K562 (cell line): ENCODE measurements at regions not wholly inside any gene's neighbourhood (a gene's known extent, or its start where the extent isn't known, plus 50 kb on each side); places are given as distances from the start of the nearest gene placed in this dataset.

ENCODE experiments used
- ATAC-seq: fragments of 200-7000 bp; cut with Tn5 transposase; 3 replicates; pipeline ENCODE4 v1.9.1; 2020; ENCODE audit warnings: moderate library complexity
- BruUV-seq: library from RNA; stranded (reverse); fragments of 400-500 nt; replicated peaks from 2 replicates; lab custom pipeline; 2021; lab: Mats Ljungman, UMichigan
- CTCF ChIA-PET: fragments of 300-600 bp; formaldehyde crosslinking; extraction: SDS; loops from one replicate; lab custom pipeline; 2021; ENCODE audit warnings: low intra/inter-chr PET ratio; lab: Yijun Ruan, JAX
- POLR2A ChIA-PET: fragments of 300-600, 350-650 bp; sonication (Branson Sonifier 250); formaldehyde crosslinking; extraction: SDS; loops from one replicate; lab custom pipeline; 2021; ENCODE audit warnings: antibody characterized with exemption, inconsistent platforms; lab: Yijun Ruan, JAX
- DNase-seq, 4 experiments: peaks; one replicate each; pipeline versions ENCODE4 v3.0.0 to v3.0.0-alpha.2; 2011 to 2018; ENCODE audit warnings: low spot score in 3 of 4, mixed read lengths in 3 of 4; ENCODE audit errors: extremely low read depth in 1 of 4
- FAIRE-seq: peaks from 2 replicates; lab custom pipeline; 2011; peaks lifted over from hg19 to GRCh38; lab: Jason Lieb, UNC
- H2AFZ ChIP-seq: 2 replicates; pipeline ENCODE4 v1.6.0; 2011; ENCODE audit warnings: low read depth, low read length, control low read depth, inconsistent platforms
- H3K27ac ChIP-seq: fragments of 200-600 bp; 3 replicates; pipeline ENCODE4 v1.8.0; 2011; ENCODE audit warnings: low read depth, mild to moderate bottlenecking, control low read depth, inconsistent platforms, low read length, moderate library complexity, mixed read lengths; ENCODE audit errors: extremely low read depth
- H3K27me3 ChIP-seq, 2 experiments: fragments of 300-600 bp in 1 of 2; 2 replicates in 1 of 2; 3 replicates in 1 of 2; pipeline versions ENCODE4 v1.6.0 to v1.8.0; 2011; ENCODE audit warnings: inconsistent platforms in 2 of 2, low read length in 2 of 2, mild to moderate bottlenecking in 1 of 2, mixed read lengths in 1 of 2, moderate library complexity in 1 of 2; ENCODE audit not compliant: control insufficient read depth in 2 of 2, insufficient read depth in 2 of 2
- H3K36me3 ChIP-seq: fragments of 300-600 bp; 3 replicates; pipeline ENCODE4 v1.8.0; 2011; ENCODE audit warnings: mild to moderate bottlenecking, low read length, inconsistent platforms; ENCODE audit not compliant: control insufficient read depth, insufficient read depth
- H3K4me1 ChIP-seq, 2 experiments: fragments of 200-600 bp in 1 of 2; replicated peaks in 1 of 2; 2 replicates in 1 of 2; 3 replicates in 1 of 2; pipeline versions ENCODE4 v1.5.1 to v1.8.0; 2011; ENCODE audit warnings: inconsistent platforms in 2 of 2, low read length in 2 of 2, mild to moderate bottlenecking in 1 of 2, mixed read lengths in 1 of 2, moderate library complexity in 1 of 2; ENCODE audit not compliant: control insufficient read depth in 2 of 2, insufficient read depth in 2 of 2
- H3K4me2 ChIP-seq: 2 replicates; pipeline ENCODE4 v1.6.1; 2011; ENCODE audit warnings: low read length, control low read depth, inconsistent platforms, mixed read lengths; ENCODE audit not compliant: insufficient read depth
- H3K4me3 ChIP-seq: fragments of 200-600 bp; sonication (generic), shearing (Covaris generic); 2 replicates; pipeline ENCODE4 v1.5.1; 2016; ENCODE audit warnings: control low read depth, inconsistent platforms
- H3K79me2 ChIP-seq: fragments of 200-600 bp; 3 replicates; pipeline ENCODE4 v1.8.0; 2011; ENCODE audit warnings: low read length, inconsistent platforms; ENCODE audit not compliant: control insufficient read depth, insufficient read depth
- H3K9ac ChIP-seq, 2 experiments: 2 replicates each; pipeline versions ENCODE4 v1.6.0 to v1.6.1; 2011; ENCODE audit warnings: low read depth in 2 of 2, low read length in 2 of 2, control low read depth in 1 of 2, inconsistent platforms in 1 of 2, mild to moderate bottlenecking in 1 of 2, mixed read lengths in 1 of 2; ENCODE audit not compliant: insufficient read depth in 1 of 2
- H3K9me1 ChIP-seq: one replicate; pipeline ENCODE4 v1.6.0; 2011; ENCODE audit warnings: inconsistent platforms, mild to moderate bottlenecking, low read length, moderate library complexity; ENCODE audit not compliant: control insufficient read depth, insufficient read depth
- H3K9me3 ChIP-seq: replicated peaks from 2 replicates; pipeline ENCODE4 v1.5.1; 2011; ENCODE audit warnings: low read depth, low read length, inconsistent platforms; ENCODE audit not compliant: control insufficient read depth, insufficient read depth
- H4K20me1 ChIP-seq: replicated peaks from 2 replicates; pipeline ENCODE4 v1.6.1; 2011; ENCODE audit warnings: low read length, inconsistent platforms, mixed read lengths; ENCODE audit not compliant: control insufficient read depth, insufficient read depth
- BRCA1 ChIP-seq, 2 experiments: fragments of 450-650 bp in 1 of 2; sonication (generic) in 1 of 2; formaldehyde crosslinking in 1 of 2; IDR thresholded peaks; 2 replicates each; pipeline versions ENCODE4 v1.5.0 to v1.6.1; 2017 to 2020; ENCODE audit warnings: mild to moderate bottlenecking in 1 of 2, missing genetic modification reagents in 1 of 2
- E2F5 ChIP-seq: sonication (generic); formaldehyde crosslinking; IDR thresholded peaks from 2 replicates; pipeline ENCODE4 v1.8.0; 2022; ENCODE audit warnings: mild to moderate bottlenecking, missing genetic modification reagents
- HCFC1 ChIP-seq: IDR thresholded peaks from 2 replicates; pipeline ENCODE4 v1.6.1; 2012; ENCODE audit warnings: low read depth, low read length, improper control_type of control experiment
- JUND ChIP-seq, 2 experiments: IDR thresholded peaks; 2 replicates in 1 of 2; 3 replicates in 1 of 2; pipeline ENCODE4 v1.6.1; 2011; ENCODE audit warnings: borderline replicate concordance in 2 of 2, low read depth in 2 of 2, low read length in 2 of 2, improper control_type of control experiment in 1 of 2, missing biosample characterization in 1 of 2, missing genetic modification characterization in 1 of 2, missing genetic modification reagents in 1 of 2
- NR2C1 ChIP-seq, 2 experiments: fragments of 450-650 bp; IDR thresholded peaks; 2 replicates each; pipeline ENCODE4 v1.6.1; 2017; ENCODE audit warnings: mild to moderate bottlenecking in 2 of 2, antibody characterized with exemption in 1 of 2, inconsistent platforms in 1 of 2, missing compliant biosample characterization in 1 of 2, missing genetic modification characterization in 1 of 2
- PTRF ChIP-seq: fragments of 450-650 bp; IDR thresholded peaks from 2 replicates; pipeline ENCODE4 v1.6.1; 2016; ENCODE audit warnings: mild to moderate bottlenecking, missing genetic modification characterization, missing compliant biosample characterization
- SIN3A ChIP-seq, 2 experiments: fragments of 150-350 bp in 1 of 2; IDR thresholded peaks; 2 replicates each; pipeline ENCODE4 v1.6.1; 2011 to 2016; ENCODE audit warnings: borderline replicate concordance in 2 of 2, low read depth in 2 of 2, low read length in 2 of 2, mild to moderate bottlenecking in 2 of 2, moderate library complexity in 2 of 2; ENCODE audit not compliant: control insufficient read depth in 1 of 2
- TCF7L2 ChIP-seq: fragments of 150-350 bp; IDR thresholded peaks from 2 replicates; pipeline ENCODE4 v1.6.1; 2016; ENCODE audit warnings: low read depth, mild to moderate bottlenecking, low read length, moderate library complexity
- WGBS: fragments of 100-300 bp; shearing (Covaris generic); methylation state at CpG from one replicate; pipeline ENCODE4 v1.1.6; 2016; ENCODE audit warnings: low coverage, mixed read lengths; ENCODE audit not compliant: insufficient coverage; ENCODE audit errors: missing lambda C conversion rate; 5-methylcytosine and 5-hydroxymethylcytosine counted together
- in situ Hi-C: fragments of 300-500 bp; cut with MboI; formaldehyde crosslinking; loops from 4 replicates; pipeline ENCODE4 v1.15.0; 2018; ENCODE audit warnings: inconsistent platforms, mixed read lengths
- intact Hi-C: fragments of 100-400 bp; cut with micrococcal nuclease; formaldehyde crosslinking; loops from 2 replicates; pipeline ENCODE4 v1.14.2; 2022
- TF ChIP-seq, protein P1 (sequence below), 2 experiments: IDR thresholded peaks; 2 replicates each; pipeline ENCODE4 v1.6.1; 2011; ENCODE audit warnings: borderline replicate concordance in 1 of 2, control low read depth in 1 of 2, low read depth in 1 of 2, low read length in 1 of 2, mild to moderate bottlenecking in 1 of 2, mixed read lengths in 1 of 2, moderate library complexity in 1 of 2; ENCODE audit not compliant: insufficient read depth in 1 of 2, insufficient read length in 1 of 2, poor library complexity in 1 of 2, severe bottlenecking in 1 of 2; ENCODE audit errors: extremely low read depth in 1 of 2
- TF ChIP-seq, protein P2 (sequence below): sonication (generic); formaldehyde crosslinking; IDR thresholded peaks from 2 replicates; pipeline ENCODE4 v1.8.0; 2023; ENCODE audit warnings: mild to moderate bottlenecking, missing genetic modification reagents

DNA sequence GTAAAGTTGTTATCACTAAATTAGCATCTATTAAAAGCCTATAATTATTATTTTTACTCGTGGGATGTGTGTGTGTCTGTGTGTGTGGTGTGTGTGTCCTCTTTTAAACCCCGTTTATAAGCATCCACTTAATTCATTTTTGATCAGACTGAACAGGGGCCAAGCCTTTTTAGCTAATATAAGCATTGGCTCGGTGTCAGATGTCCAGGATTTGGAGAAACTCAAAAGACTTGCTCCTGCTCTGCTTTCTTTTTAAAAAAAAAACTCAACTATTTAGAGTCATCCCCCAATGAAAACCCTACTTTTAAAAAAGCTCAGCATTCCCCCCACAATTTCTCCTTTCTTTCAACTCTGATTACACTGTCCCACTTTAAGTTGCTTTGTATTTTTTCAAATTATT lies 459.3 kb upstream of the MAF start:
- FAIRE-seq (no peak), ATAC-seq (no peak)

More for the DNA sequence above, 459.3 kb upstream of the MAF start:
- ChIA-PET POLR2A (interaction anchor here (0.5 to 1.5 kb wide), 2 partner anchors 19 to 538 kb away, joined by 3 to 4 read pairs; no protein-coding TSS in a partner anchor), CTCF (interaction anchor here (0.5 kb wide), 1 partner anchor 11 kb away, joined by 3 read pairs; no protein-coding TSS in a partner anchor)
- TF ChIP-seq, protein P1, sequence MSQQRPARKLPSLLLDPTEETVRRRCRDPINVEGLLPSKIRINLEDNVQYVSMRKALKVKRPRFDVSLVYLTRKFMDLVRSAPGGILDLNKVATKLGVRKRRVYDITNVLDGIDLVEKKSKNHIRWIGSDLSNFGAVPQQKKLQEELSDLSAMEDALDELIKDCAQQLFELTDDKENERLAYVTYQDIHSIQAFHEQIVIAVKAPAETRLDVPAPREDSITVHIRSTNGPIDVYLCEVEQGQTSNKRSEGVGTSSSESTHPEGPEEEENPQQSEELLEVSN (IDR thresholded peaks at IDR 0.05; ENCODE audit: borderline replicate concordance in 1 of 2, extremely low read depth in 1 of 2, insufficient read depth in 1 of 2, insufficient read length in 1 of 2, low read depth in 1 of 2, low read length in 1 of 2, poor library complexity in 1 of 2, severe bottlenecking in 1 of 2): no peak
- TF ChIP-seq, protein P2, sequence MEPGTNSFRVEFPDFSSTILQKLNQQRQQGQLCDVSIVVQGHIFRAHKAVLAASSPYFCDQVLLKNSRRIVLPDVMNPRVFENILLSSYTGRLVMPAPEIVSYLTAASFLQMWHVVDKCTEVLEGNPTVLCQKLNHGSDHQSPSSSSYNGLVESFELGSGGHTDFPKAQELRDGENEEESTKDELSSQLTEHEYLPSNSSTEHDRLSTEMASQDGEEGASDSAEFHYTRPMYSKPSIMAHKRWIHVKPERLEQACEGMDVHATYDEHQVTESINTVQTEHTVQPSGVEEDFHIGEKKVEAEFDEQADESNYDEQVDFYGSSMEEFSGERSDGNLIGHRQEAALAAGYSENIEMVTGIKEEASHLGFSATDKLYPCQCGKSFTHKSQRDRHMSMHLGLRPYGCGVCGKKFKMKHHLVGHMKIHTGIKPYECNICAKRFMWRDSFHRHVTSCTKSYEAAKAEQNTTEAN (CRISPR knock-in tag): no peak
- TF ChIP-seq PTRF (tag): no peak
- no peak for TF ChIP-seq BRCA1 (IDR thresholded peaks at IDR 0.05)
- TF ChIP-seq BRCA1 (CRISPR knock-in tag; IDR thresholded peaks at IDR 0.05): no peak
- TF ChIP-seq TCF7L2: no peak
- no peak for TF ChIP-seq HCFC1
- no peak for TF ChIP-seq JUND (IDR thresholded peaks at IDR 0.05; ENCODE audit: borderline replicate concordance, low read depth, low read length)
- no peak for TF ChIP-seq JUND (tag; IDR thresholded peaks at IDR 0.05; ENCODE audit: borderline replicate concordance, low read depth, low read length)
- no peak for TF ChIP-seq NR2C1 (IDR thresholded peaks at IDR 0.05)
- no peak for TF ChIP-seq NR2C1 (tag; IDR thresholded peaks at IDR 0.05)
- TF ChIP-seq E2F5 (CRISPR knock-in tag): no peak
- no peak for TF ChIP-seq SIN3A (IDR thresholded peaks at IDR 0.05; ENCODE audit: borderline replicate concordance in 2 of 2, control insufficient read depth in 1 of 2, low read depth in 2 of 2, low read length in 2 of 2)
- Histone ChIP-seq H3K27ac (no peak overlapping the region), H3K9me3 (no peaks in the 10 kb centered on the region), H2AFZ (no peak overlapping the region), H3K4me1 (no peaks in the 10 kb centered on the region), H3K36me3 (no peaks in the 10 kb centered on the region), H4K20me1 (no peaks in the 10 kb centered on the region), H3K79me2 (no peaks in the 10 kb centered on the region), H3K27me3 (no peaks in the 10 kb centered on the region), H3K9ac (no peak overlapping the region), H3K4me3 (no peak overlapping the region), H3K9me1 (no peaks in the 10 kb centered on the region), H3K4me2 (no peak overlapping the region)
- no TSS peak for BruUV-seq
- intact Hi-C loops (no loop called here), in situ Hi-C loops (no loop called here)
- DNase-seq: no peak
- WGBS: 9% methylated on average over 3 of the region's 3 CpGs
